Neuronal stem cell (in vitro differentiated cells): ENCODE measurements at regions not wholly inside any gene's neighbourhood (a gene's known extent, or its start where the extent isn't known, plus 50 kb on each side); places are given as distances from the start of the nearest gene placed in this dataset.

ENCODE experiments used
- DNase-seq: peaks from one replicate; pipeline ENCODE4 v3.0.0-alpha.2; 2013; ENCODE audit warnings: low spot score
- H2AFZ ChIP-seq: one replicate; pipeline ENCODE4 v1.6.1; 2013; ENCODE audit warnings: mild to moderate bottlenecking, low read length, inconsistent platforms
- H2AK5ac ChIP-seq: 2 replicates; pipeline ENCODE4 v1.6.1; 2013; ENCODE audit warnings: low read depth, mild to moderate bottlenecking, inconsistent platforms, low read length, moderate library complexity, mixed read lengths
- H2BK120ac ChIP-seq: 2 replicates; pipeline ENCODE4 v1.6.1; 2013; ENCODE audit warnings: low read depth, mild to moderate bottlenecking, inconsistent platforms, low read length, moderate library complexity, mixed read lengths
- H2BK12ac ChIP-seq: one replicate; pipeline ENCODE4 v1.6.1; 2013; ENCODE audit warnings: low read length, inconsistent platforms
- H2BK15ac ChIP-seq: 2 replicates; pipeline ENCODE4 v1.6.1; 2013; ENCODE audit warnings: mild to moderate bottlenecking, low read length, inconsistent platforms, mixed read lengths
- H2BK5ac ChIP-seq: one replicate; pipeline ENCODE4 v1.6.1; 2013; ENCODE audit warnings: inconsistent platforms, mild to moderate bottlenecking, low read length, moderate library complexity
- H3K14ac ChIP-seq: one replicate; pipeline ENCODE4 v1.6.1; 2013; ENCODE audit warnings: low read length, inconsistent platforms
- H3K18ac ChIP-seq: 2 replicates; pipeline ENCODE4 v1.6.1; 2013; ENCODE audit warnings: low read length, inconsistent platforms
- H3K23ac ChIP-seq: 2 replicates; pipeline ENCODE4 v1.6.1; 2013; ENCODE audit warnings: low read depth, mild to moderate bottlenecking, mixed read lengths, low read length, inconsistent platforms; ENCODE audit not compliant: poor library complexity
- H3K27ac ChIP-seq: replicated peaks from 3 replicates; pipeline ENCODE4 v1.5.1; 2013; ENCODE audit warnings: low read length, inconsistent platforms
- H3K27me3 ChIP-seq, 3 experiments: 2 replicates each; pipeline ENCODE4 v1.6.1; 2013; ENCODE audit warnings: low read length in 3 of 3, mild to moderate bottlenecking in 2 of 3, inconsistent platforms in 1 of 3, low read depth in 1 of 3, mixed read lengths in 1 of 3, moderate library complexity in 1 of 3; ENCODE audit not compliant: control insufficient read depth in 3 of 3, insufficient read depth in 3 of 3
- H3K36me3 ChIP-seq, 2 donors: replicated peaks in 1 of 2; 2 replicates each; pipeline ENCODE4 v1.6.1; 2013; ENCODE audit warnings: low read length in 2 of 2; ENCODE audit not compliant: control insufficient read depth in 2 of 2, insufficient read depth in 2 of 2
- H3K4ac ChIP-seq: 2 replicates; pipeline ENCODE4 v1.6.1; 2013; ENCODE audit warnings: inconsistent platforms, mild to moderate bottlenecking, low read length, moderate library complexity
- H3K4me1 ChIP-seq, 2 donors: 1 replicate in 1 of 2; 2 replicates in 1 of 2; pipeline ENCODE4 v1.6.1; 2013; ENCODE audit warnings: low read length in 2 of 2, low read depth in 1 of 2; ENCODE audit not compliant: control insufficient read depth in 2 of 2, insufficient read depth in 1 of 2
- H3K4me2 ChIP-seq: one replicate; pipeline ENCODE4 v1.6.1; 2013; ENCODE audit warnings: mild to moderate bottlenecking, low read length, inconsistent platforms; ENCODE audit not compliant: insufficient read depth, poor library complexity, severe bottlenecking
- H3K4me3 ChIP-seq, 2 donors: 2 replicates each; pipeline ENCODE4 v1.5.1; 2013; ENCODE audit warnings: low read length in 2 of 2, mild to moderate bottlenecking in 2 of 2, inconsistent platforms in 1 of 2, moderate library complexity in 1 of 2
- H3K79me1 ChIP-seq: one replicate; pipeline ENCODE4 v1.6.1; 2013; ENCODE audit warnings: low read depth, mild to moderate bottlenecking, inconsistent platforms, low read length, moderate library complexity
- H3K9ac ChIP-seq: one replicate; pipeline ENCODE4 v1.6.1; 2013; ENCODE audit warnings: mild to moderate bottlenecking, low read depth, low read length, inconsistent platforms; ENCODE audit not compliant: poor library complexity
- H3K9me3 ChIP-seq, 2 donors: replicated peaks in 1 of 2; 2 replicates each; pipeline versions ENCODE3 to v1.6.1; 2013; ENCODE audit warnings: low read length in 2 of 2, mild to moderate bottlenecking in 2 of 2, inconsistent platforms in 1 of 2, low read depth in 1 of 2, mixed read lengths in 1 of 2, moderate library complexity in 1 of 2; ENCODE audit not compliant: control insufficient read depth in 2 of 2, insufficient read depth in 1 of 2
- H4K8ac ChIP-seq: one replicate; pipeline ENCODE4 v1.6.1; 2013; ENCODE audit warnings: low read depth, mild to moderate bottlenecking, inconsistent platforms, low read length, moderate library complexity
- H4K91ac ChIP-seq: one replicate; pipeline ENCODE4 v1.6.1; 2013; ENCODE audit warnings: low read length, low read depth, mild to moderate bottlenecking, inconsistent platforms; ENCODE audit not compliant: poor library complexity
- WGBS, 2 donors: extraction: QIAGEN DNeasy Blood & Tissue Kit; methylation state at CpG; one replicate each; pipeline ENCODE4 v1.1.7; 2013; ENCODE audit warnings: missing lambda C conversion rate in 2 of 2, mixed read lengths in 1 of 2; ENCODE audit not compliant: insufficient read length in 2 of 2, insufficient replicate concordance in 1 of 2; ENCODE audit errors: extremely low coverage in 2 of 2; 5-methylcytosine and 5-hydroxymethylcytosine counted together

DNA sequence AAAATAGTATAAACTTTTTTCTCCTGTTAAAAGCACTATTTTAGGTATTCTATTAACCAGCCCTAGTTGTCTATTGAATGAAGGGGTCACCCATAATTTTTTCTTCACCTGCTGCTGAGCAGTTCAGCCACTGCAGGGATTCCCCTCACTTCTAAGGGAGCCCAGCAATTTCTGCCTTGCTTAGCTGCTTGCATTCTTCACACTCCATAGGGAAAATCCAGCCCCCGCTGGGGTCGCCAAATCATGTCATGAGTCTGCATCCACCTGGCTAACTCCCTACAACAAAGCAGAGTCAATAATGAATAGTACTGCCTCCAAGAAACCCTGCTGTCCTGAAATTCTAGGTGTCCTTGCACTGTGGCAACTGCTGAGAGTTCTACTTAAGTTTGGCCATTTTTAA, 886.5 kb downstream of the CDY2B start:
- no peak overlapping the region for H2BK5ac ChIP-seq
- H3K18ac ChIP-seq: no peak overlapping the region
- no peak overlapping the region for H3K4me2 ChIP-seq
- no peak overlapping the region for H3K27ac ChIP-seq
- no peak overlapping the region for H2BK15ac ChIP-seq
- H3K4me3 ChIP-seq: no peak overlapping the region
- peak; percentile 0 for DNase-seq
- H3K36me3 ChIP-seq: no peaks in the 10 kb centered on the region
- no peaks in the 10 kb centered on the region for H3K9me3 ChIP-seq
- H3K79me1 ChIP-seq: no peaks in the 10 kb centered on the region
- no peak overlapping the region for H4K91ac ChIP-seq
- H2AFZ ChIP-seq: no peak overlapping the region
- no peak overlapping the region for H2AK5ac ChIP-seq
- H4K8ac ChIP-seq: no peak overlapping the region
- no peak overlapping the region for H3K4ac ChIP-seq
- no peak overlapping the region for H3K14ac ChIP-seq
- H3K9ac ChIP-seq: no peak overlapping the region
- WGBS, 2 donors: no CpG with 5 or more reads among the region's 2 CpGs
- H2BK12ac ChIP-seq: no peak overlapping the region
- no peak overlapping the region for H3K23ac ChIP-seq
- no peak overlapping the region for H2BK120ac ChIP-seq
- H3K4me1 ChIP-seq: no peaks in the 10 kb centered on the region
- no peaks in the 10 kb centered on the region for H3K27me3 ChIP-seq

DNA sequence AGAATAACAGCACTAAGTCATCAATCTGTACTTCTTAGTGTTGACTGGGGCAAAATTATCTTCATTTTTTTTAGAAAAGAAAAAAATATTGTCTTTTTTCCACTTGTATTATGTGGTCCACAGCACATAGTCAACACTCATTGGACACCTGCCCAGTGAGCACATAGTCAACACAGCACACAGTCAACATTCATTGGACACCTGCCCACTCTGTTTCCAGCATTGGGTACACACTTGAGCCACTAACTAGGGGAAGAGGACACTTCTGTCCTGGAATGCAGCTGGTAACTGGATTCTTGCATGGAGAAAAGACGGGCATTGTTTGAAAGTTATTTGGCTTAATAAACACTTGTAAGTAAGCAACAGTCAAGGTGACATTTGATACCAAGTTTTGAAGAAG, 898.2 kb downstream of the CDY2B start:
- Histone ChIP-seq H3K36me3 (no peaks in the 10 kb centered on the region), H3K9ac (no peak overlapping the region), H3K27ac (no peak overlapping the region), H2BK15ac (no peak overlapping the region), H3K79me1 (no peaks in the 10 kb centered on the region), H3K4me1 (no peaks in the 10 kb centered on the region), H3K4me3 (no peak overlapping the region), H2BK5ac (no peak overlapping the region), H3K27me3 (no peaks in the 10 kb centered on the region), H3K23ac (no peak overlapping the region), H4K8ac (no peak overlapping the region), H2BK120ac (no peak overlapping the region), H3K4ac (no peak overlapping the region), H2AFZ (no peak overlapping the region), H4K91ac (no peak overlapping the region), H3K14ac (no peak overlapping the region), H3K9me3 (no peaks in the 10 kb centered on the region), H2AK5ac (no peak overlapping the region), H3K4me2 (no peak overlapping the region), H3K18ac (no peak overlapping the region), H2BK12ac (no peak overlapping the region)
- DNase-seq: no peak
- WGBS, 2 donors: no CpG with 5 or more reads among the region's 1 CpG

DNA sequence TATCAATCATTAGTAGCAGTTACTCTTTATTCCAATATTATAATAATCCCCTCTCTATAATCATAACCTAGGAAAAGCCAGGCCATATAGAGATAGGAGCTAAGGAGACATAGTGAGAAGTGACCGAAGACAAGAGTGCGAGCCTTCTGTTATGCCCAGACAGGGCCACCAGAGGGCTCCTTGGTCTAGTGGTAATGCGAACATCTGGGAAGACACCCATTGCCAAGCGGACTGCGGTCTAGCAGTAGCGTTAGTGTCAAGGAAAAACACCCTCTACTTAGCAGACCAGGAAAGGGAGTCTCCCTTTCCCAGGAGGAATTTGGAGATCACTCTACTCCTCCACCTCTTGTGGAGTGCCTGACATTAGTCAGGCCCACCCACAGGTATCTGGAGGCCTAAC, 920.9 kb downstream of the CDY2B start:
- no peak overlapping the region for H3K4ac ChIP-seq
- DNase-seq: no peak
- H3K9ac ChIP-seq: no peak overlapping the region
- H3K79me1 ChIP-seq: no peaks in the 10 kb centered on the region
- no peak overlapping the region for H3K18ac ChIP-seq
- no peak overlapping the region for H3K27ac ChIP-seq
- no peak overlapping the region for H2BK12ac ChIP-seq
- no peak overlapping the region for H4K8ac ChIP-seq
- no peak overlapping the region for H3K4me3 ChIP-seq
- no peaks in the 10 kb centered on the region for H3K4me1 ChIP-seq
- no CpG with 5 or more reads among the region's 6 CpGs for WGBS, 2 donors
- no peak overlapping the region for H2BK5ac ChIP-seq
- H2AK5ac ChIP-seq: no peak overlapping the region
- no peak overlapping the region for H2AFZ ChIP-seq
- no peak overlapping the region for H3K23ac ChIP-seq
- H3K36me3 ChIP-seq: no peaks in the 10 kb centered on the region
- no peak overlapping the region for H4K91ac ChIP-seq
- H2BK120ac ChIP-seq: no peak overlapping the region
- H3K14ac ChIP-seq: no peak overlapping the region
- H2BK15ac ChIP-seq: no peak overlapping the region
- no peaks in the 10 kb centered on the region for H3K27me3 ChIP-seq
- no peaks in the 10 kb centered on the region for H3K9me3 ChIP-seq
- H3K4me2 ChIP-seq: no peak overlapping the region

DNA sequence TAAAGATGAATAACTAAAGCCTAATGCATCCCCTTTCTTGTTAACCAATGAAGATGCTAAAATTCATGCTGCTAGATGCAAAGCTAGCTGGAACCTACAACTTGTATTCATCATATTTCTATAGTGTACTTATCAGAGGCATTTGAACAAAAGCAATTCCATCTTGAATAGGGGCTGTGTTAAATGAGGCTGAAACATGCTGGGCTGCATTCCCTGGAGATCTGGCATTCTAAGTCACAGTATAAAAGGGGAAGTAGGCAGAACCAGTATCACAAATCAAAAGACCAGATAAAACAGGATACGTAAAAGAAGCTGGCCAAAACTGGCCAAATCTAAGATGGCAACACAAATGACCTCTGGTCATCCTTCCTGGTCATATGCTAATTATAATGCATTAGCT, 932.8 kb downstream of the CDY2B start:
- DNase-seq: peak; percentile 0
- H3K9me3 ChIP-seq: no peaks in the 10 kb centered on the region
- no peak overlapping the region for H2BK120ac ChIP-seq
- no peaks in the 10 kb centered on the region for H3K36me3 ChIP-seq
- H3K79me1 ChIP-seq: no peaks in the 10 kb centered on the region
- no peak overlapping the region for H3K27ac ChIP-seq
- no peak overlapping the region for H2BK5ac ChIP-seq
- H3K23ac ChIP-seq: no peak overlapping the region
- H2BK15ac ChIP-seq: no peak overlapping the region
- H3K4ac ChIP-seq: no peak overlapping the region
- no peak overlapping the region for H4K8ac ChIP-seq
- no peak overlapping the region for H2AK5ac ChIP-seq
- H3K4me3 ChIP-seq: no peak overlapping the region
- H3K4me1 ChIP-seq: no peaks in the 10 kb centered on the region
- H2AFZ ChIP-seq: no peak overlapping the region
- H3K27me3 ChIP-seq: no peaks in the 10 kb centered on the region
- H3K9ac ChIP-seq: no peak overlapping the region
- no peak overlapping the region for H3K4me2 ChIP-seq
- no peak overlapping the region for H4K91ac ChIP-seq
- H2BK12ac ChIP-seq: no peak overlapping the region
- no peak overlapping the region for H3K14ac ChIP-seq
- H3K18ac ChIP-seq: no peak overlapping the region
- no CpG with 5 or more reads among the region's 1 CpG for WGBS, 2 donors
